NCI-H1694 (cell line): ENCODE measurements at regions not wholly inside any gene's neighbourhood (a gene's known extent, or its start where the extent isn't known, plus 50 kb on each side); places are given as distances from the start of the nearest gene placed in this dataset.
"Not testable (repeated sequence)": the region's sequence is repeated elsewhere in the genome, so short reads cannot be mapped to it uniquely, and the experiment has no call there.

Experiments
- DNase-seq: peaks from one replicate; lab custom pipeline; 2025; lab: John Stamatoyannopoulos, UW

DNA sequence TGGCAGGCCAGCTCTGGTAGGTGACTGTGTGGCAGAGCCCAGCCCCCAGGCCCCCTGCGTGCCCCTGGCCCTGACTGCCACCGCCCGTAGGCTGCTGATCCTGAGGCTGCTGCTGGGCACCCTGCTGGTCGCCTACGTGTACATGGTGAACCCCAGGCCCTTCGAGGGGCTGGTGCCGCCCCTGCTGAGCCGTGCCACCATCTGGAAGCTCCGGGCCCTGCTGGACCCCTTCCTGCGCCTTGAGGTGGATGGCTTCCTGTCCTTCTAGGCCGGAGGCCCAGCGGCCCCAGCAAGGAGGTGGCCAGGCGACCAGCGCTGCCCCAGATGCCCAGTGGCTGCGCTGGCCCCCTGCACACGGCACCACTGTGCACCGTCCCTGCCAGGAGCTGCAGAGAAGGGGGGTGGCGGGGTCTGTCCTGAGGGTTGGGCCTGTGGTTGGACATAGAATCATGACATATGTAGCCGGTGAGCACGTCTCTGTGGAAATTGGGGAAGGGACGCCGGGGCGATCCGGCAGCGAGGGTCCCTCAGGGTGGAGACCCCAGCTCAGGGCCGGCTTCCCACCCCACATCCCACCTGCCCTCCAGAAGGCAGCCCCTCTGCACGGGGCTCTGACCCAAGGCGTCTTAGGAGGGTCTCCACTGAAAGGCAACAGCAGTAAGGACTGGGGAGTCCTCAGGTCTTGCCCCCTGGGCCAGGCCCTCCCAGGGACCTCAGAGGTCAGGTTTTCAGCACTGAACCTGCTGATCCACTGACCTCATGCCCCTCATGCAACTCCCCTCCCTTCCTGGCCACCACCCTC lies 185.4 kb downstream of the IGLL1 start:
- DNase-seq, result no peak

- DNase-seq, result no peak
Measured at GRCh38 chr22:23393721-23394320, 186.3 kb downstream of the IGLL1 start.

- DNase-seq, result not testable (repeated sequence)
Measured at GRCh38 chr22:23393199-23393598, 186.9 kb downstream of the IGLL1 start.

DNA sequence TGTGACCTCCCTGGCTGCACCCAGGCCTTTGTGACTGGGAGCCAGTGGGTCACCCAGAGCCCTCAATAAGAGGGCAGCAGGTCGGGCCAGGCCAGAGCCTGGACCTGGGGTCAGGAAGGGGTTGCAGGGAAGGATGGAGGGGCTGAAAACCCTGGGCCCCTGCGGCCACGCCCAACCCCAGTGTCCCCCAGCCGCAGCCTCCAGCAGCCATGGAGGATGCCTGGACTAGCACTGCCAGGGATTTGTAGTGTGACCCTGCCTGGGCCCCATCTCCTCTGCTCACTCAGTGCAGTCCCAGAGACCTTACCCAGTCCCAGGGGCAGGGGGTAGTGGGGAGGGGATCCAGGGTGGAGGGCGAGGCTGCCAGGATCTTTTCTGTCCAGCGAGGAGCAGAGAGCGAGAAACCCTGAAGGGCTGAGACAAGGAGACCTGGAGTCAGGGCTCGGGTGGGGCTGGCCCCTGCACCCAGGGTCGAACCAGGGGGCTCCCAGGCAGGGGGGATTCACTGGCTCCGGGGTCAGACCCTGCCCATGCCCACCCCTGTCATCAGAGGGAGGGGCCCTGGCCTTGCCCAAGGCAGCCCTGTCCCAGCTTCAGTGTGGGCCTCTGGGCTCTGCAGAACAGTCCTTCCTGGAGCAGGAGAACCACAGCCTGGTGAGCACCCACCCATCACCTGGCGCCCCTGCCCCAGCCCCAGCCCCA lies 187.5 kb downstream of the IGLL1 start:
- DNase-seq, result no peak

GRCh38 chr22:23391022-23391421 lies 189.1 kb downstream of the IGLL1 start:
- DNase-seq, result no peak

- no peak for DNase-seq
Measured at GRCh38 chr22:23389271-23390071, 190.6 kb downstream of the IGLL1 start.

DNA sequence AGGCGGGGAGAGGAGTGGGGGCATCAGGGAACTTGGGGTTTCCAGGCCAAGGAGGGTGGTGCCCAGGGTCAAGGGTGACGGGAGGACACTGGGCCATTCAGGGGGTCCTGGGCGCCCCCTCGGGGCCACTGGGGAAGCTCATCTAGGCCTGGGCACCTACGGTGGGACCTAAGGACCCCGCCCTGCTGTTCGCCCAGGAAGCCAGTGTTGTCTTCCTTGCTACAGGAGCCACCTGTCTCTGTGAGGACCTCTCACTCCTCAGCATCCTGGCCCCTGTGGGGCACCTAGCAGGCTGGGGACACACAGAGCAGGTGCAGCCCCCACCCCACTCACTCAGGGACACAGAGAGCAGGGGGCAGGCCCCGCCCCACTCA lies 191.6 kb downstream of the IGLL1 start:
- no peak for DNase-seq

DNA sequence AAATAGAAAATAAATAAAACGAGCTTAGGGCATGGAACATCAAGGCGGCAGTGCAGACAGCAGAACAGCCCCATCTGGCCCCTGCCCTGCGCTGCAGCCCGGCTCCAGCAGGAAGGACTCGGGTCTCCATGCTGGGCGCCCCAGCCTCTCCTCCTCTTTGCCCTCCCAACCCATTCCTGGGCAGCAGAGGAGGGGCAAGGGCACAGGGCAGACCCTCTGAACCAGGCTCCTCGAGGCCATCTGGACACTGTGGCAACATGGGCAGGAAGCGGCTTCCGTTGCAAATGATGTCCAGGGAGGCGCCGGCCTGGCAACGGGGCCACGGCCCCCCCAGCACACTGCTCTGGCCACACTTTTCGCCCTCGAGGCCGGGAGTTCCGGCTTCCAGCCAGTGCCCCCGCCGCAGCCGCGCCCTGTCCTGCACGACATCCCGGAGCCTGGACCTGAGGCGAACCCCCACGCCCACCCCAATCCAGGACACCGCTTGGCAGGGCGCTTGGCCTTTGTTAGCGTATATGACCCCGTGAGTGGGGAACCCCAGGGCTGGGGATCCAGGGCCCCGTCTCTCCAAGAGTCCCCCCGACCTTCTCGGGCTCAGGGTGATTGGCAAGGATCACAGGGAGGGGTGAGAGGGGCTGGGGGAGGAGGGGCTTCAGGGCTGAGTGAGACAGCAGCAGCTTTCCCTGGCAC lies 192.1 kb downstream of the IGLL1 start:
- DNase-seq, result no peak

GRCh38 chr22:23386822-23387580 lies 193.1 kb downstream of the IGLL1 start:
- no peak for DNase-seq

- DNase-seq, result peak; percentile 45
Measured at GRCh38 chr22:23385678-23386631, 194.1 kb downstream of the IGLL1 start.

DNA sequence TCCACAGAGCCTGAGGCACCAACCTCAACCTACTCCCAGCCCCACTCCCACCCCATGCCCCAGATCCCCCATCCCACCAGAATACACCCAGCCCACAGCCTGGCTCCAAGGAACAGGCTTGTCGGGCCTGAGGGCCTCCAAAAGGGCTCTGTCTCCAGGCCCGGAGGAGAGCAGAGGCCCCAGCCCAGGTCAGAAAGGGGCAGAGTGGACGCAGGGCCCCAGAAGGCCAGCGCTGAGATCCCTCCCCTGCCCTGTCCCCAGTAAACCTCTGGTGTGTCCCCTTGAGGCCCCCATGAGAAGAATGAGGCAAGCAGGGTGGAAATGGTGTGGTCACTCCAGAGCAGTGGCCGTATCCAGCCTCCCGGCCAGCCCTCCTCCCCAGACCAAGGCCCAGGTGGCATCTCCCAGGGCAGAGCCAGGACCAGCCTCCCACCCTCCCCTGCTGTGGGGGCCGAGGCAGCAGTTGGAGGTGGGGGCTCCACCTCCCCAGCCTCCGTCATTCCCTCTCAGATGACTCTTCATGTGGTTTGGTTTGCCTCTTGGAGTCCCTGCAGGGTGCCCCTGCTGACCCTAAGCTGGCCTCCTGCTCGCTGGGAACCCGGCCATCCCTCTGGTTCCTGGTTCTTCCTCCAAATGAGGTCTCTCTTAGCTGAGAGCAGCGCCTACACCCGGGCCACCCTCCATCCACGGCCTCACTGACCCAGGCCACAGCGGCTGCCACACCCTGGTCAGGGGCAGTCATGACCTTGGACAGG lies 195.0 kb downstream of the IGLL1 start:
- DNase-seq, result no peak

GRCh38 chr22:23384431-23384830 lies 195.7 kb downstream of the IGLL1 start:
- DNase-seq, result no peak

- DNase-seq, result no peak
Measured at GRCh38 chr22:23383491-23384361, 196.4 kb downstream of the IGLL1 start.

DNA sequence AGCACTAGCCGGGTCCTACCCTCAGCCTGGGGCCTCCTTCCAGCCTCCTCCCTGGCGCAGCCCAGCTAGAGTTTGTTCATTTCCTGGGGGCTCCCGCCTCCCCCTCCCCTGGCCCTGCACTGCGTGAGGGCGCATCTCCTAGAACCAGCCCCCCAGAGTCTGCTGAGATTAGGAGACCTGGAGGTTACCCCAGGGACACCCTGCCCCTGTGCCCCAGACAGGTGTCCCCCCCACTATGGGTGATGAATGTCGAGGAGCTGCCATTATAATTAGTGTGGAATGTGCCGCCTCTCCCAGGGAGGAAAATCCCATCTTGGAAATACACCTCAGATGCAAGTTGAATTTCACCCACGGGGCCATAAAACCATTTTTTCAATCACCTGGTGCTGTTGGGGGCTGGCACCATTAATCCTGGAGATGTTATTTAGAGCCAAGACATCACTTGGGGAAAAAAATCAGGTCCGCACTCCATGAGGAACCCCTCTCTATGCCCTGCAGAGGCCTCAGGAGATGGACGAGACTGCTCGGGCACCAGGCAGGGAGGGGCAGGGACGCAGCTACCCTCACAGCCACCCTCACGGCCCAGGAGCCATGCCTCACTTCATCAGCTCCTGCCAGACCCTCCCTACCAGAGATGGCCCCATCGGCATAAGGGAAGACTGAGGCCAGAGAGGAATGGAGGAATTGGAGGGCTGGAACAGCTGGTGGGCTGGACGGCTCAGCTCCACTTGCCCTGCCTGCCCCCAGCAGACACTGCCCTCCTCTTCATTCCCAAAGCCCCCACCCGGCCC lies 197.5 kb downstream of the IGLL1 start:
- no peak for DNase-seq

GRCh38 chr22:23381661-23382427 lies 198.2 kb downstream of the IGLL1 start:
- DNase-seq, result no peak

DNA sequence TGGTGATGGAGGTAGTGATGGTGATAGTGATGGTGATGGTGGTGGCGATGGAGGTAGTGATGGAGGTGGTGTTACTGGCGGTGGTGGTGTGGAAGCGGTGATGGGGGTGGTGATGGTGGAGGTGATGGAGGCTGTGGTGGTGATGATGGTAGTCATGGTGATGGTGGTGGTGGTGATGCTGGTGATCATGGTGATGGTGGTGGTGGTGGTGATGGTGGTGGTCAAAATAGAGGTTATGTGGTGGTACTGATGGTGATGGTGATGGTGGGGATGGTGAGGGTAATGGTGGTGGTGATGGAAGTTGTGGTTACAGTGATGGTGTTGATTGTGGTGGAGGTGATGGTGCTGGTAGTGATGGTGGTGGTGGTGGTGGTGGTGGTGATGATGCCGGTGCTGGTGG lies 199.2 kb downstream of the IGLL1 start:
- no peak for DNase-seq

DNA sequence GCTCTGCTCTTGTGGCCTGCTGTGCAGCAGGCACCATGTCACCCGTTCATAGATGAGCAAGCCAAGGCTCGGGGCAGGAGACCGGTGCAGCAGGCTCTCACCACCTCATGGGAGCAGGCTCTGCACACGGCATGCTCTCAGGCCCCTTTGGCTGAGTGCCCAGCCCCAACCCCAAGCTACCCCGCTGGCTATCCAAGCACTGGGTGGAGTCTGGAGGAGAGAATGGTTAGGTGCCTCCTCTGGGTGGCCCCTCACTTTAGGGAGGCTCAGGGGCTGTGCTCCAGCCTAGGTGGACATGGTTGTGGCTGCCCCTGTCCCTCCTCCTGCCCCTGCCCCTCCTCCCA lies 199.9 kb downstream of the IGLL1 start:
- no peak for DNase-seq
